GM21717 (cell line): ENCODE measurements at regions not wholly inside any gene's neighbourhood (a gene's known extent, or its start where the extent isn't known, plus 50 kb on each side); places are given as distances from the start of the nearest gene placed in this dataset.

ENCODE experiments used
- ATAC-seq: cut with Tn5 transposase; IDR thresholded peaks from one replicate; pipeline ENCODE4 v1.9.1; 2021; ENCODE audit warnings: mild to moderate bottlenecking, moderate library complexity; ENCODE audit not compliant: unreplicated experiment

- ATAC-seq = no peak
These were observed 271.0 kb upstream of the ADAMTSL1 start for GRCh38 chr9:18202924-18203323.

DNA sequence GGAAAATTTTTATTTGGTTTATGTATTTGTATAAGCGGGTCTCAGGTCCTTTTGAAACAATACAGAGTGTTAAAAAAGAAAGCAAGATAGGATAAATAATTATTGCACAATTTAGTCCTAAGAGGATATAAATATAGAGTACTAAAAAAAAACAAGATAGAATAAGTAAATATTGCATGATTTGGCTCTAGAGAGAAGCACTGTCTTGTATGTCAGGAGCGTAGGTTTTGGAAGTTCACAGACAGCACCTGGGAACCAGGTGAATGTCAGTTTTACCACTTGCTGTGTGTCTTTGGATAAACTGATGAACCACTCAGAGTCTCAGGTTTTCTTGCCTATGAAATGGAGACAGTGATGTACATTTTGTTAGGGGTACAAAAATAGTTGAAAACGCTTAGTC lies 266.2 kb upstream of the ADAMTSL1 start:
- no peak for ATAC-seq

GRCh38 chr9:18208166-18209059 lies 265.5 kb upstream of the ADAMTSL1 start:
- no peak for ATAC-seq

- ATAC-seq = no peak
These were observed 258.3 kb upstream of the ADAMTSL1 start for GRCh38 chr9:18215626-18216025.

DNA sequence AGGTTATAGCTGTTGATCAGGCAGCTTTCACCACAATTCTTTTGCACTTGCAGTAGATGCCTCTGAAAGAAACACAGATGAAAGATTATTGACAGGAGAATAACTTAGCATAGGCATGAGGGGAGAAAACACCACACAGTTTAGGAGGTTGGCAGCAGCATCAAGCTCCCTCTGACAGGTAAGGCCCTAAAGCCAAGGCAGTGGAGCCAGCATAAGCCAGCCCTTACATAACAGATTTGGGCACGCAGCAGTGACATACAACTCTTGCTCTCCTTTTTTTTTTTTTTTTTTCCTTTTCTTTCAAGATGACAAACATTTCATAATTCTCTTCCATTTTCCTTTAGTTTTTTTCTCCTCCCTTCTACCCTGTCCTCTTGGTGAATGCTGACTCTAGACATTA lies 257.6 kb upstream of the ADAMTSL1 start:
- ATAC-seq = no peak

- no peak for ATAC-seq
These were observed 245.9 kb upstream of the ADAMTSL1 start for GRCh38 chr9:18228101-18228500.

DNA sequence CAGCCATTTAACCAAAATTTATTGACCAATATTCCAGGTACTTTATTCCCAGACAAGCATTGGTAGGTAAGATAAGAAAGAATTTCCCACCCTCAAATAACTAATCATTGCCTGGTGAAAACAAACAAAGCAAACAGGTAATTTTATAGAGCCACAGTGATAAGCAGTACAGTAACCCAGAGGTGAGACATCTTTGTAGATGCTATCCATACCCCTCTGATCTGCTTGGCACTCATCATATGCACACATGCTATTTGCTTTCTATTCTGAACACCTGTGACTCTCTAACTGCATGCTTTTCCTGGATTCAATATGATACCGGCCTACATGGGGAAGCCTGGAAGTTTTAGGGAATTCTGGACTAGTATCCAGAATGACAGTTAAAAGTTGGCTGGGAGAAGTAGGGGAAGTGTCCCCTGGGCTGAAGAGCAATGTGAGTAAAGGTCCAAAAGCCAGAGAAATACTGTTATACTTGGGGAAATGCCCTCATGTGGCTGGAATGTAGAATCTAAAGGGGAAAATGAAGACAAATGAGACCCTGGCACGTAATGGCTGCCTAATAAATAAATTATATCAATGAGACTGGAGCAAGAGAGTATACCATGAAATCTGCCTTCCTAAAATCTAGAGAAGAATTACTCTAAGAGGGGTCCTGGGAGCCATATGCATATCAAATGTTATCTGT lies 243.8 kb upstream of the ADAMTSL1 start:
- ATAC-seq = no peak

DNA sequence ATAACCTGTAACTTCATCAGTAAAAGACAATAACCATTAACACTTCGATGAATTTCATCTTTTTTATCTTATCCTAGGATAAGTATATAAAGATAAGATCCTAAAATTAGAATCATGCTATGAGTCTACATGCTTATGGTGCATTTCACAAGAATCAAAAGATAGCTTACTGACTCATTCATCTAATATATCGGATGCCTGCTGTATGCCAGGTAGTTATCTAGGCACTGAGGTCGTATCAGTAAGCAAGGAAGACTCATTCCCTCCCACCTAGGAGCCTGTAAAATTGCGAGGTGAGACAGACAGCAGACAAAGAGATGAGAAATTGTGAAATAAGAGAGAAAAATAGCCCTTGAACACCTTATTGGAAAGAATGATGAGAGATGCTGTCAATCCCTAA lies 240.6 kb upstream of the ADAMTSL1 start:
- no peak for ATAC-seq

GRCh38 chr9:18233776-18234445 lies 240.0 kb upstream of the ADAMTSL1 start:
- ATAC-seq = no peak

- ATAC-seq = no peak
These were observed 238.6 kb upstream of the ADAMTSL1 start for GRCh38 chr9:18235181-18235908.

DNA sequence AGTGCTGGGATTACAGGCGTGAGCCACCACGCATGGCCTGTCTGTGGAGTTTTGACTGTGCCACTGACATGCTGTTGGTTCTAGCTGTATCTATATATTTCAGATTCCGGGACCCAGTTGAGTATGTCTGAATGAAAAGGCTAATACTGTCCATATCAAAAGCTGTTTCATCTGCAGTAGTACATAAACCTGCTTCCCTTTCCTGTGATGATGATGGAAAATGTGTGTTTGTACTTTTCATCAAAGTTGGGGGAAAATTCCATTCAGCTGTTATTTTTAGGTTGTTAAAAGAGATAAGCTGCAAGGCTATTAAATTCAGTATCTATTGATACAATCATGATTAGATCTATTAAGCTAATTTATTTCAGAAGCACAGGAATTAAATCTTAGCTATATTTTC lies 237.6 kb upstream of the ADAMTSL1 start:
- no peak for ATAC-seq

- ATAC-seq = no peak
These were observed 236.2 kb upstream of the ADAMTSL1 start for GRCh38 chr9:18237776-18238175.

- ATAC-seq = no peak
These were observed 235.7 kb upstream of the ADAMTSL1 start for GRCh38 chr9:18238254-18238653.

DNA sequence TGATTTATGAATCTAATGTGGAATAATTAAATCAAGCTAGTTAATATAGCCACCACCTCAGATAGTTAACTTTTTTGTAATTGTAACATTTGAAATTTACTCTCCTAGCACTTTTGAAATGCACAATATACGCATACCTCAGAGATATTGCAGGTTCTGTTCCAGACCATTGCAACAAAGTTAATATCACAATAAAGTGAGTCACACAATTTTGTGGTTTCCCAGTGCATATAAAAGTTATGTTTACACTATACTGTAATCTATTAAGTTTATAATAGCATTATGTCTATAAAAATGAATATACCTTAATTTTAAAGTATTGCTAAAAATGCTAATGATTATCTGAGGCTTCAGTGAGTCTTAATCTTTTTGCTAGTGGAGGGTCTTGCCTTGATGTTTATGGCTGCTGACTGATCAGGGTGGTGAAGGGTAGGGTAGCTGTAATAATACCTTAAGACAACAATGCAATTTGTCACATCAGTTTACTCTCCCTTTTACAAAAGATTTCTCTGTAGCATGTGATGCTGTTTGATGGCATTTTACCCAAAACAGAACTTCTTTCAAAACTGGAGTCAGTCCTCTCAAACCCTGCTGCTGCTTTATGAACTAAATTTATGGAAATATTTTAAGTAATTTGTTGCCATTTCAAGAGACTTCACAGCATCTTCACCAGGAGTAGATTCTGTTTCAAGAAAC lies 235.1 kb upstream of the ADAMTSL1 start:
- ATAC-seq = no peak

DNA sequence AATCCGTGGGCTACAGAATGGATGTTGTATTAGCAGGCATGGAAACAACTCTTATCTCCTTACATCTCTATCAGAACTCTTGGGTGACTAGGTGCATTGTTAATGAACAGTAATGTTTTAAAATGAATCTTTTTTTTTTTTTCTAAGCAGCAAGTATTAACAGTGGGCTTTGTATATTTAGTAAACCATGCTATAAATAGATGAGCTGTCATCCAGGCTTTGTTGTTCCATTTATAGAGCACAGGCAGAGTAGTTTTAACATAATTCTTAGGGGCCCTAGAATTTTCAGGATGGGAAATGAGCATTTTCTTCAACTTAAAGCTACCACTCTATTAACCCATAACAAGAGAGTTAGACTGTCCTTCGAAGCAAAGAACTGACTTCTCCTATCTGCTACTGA lies 233.7 kb upstream of the ADAMTSL1 start:
- ATAC-seq = no peak

DNA sequence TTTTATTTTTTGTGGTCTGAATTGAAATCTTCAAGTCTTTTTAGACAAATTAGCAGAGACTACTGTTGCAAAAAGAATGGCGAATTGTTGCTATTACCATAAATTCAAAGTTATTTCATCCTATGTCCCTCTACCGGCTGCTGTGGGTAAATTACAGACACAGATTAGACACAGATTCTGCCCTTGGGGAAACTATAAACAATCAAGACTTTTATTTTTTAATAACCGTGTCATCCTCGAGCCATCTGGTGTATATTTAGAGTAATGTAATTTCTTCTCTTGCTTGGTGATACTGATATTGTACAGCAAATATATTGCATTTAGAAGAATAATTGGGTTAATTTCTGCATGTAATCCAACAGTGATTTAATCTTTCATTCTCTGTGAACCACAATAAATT lies 228.0 kb upstream of the ADAMTSL1 start:
- no peak for ATAC-seq

GRCh38 chr9:18250053-18250452 lies 223.9 kb upstream of the ADAMTSL1 start:
- no peak for ATAC-seq

GRCh38 chr9:18253950-18254349 lies 220.0 kb upstream of the ADAMTSL1 start:
- ATAC-seq = no peak

- ATAC-seq = peak; percentile 96
These were observed 218.8 kb upstream of the ADAMTSL1 start for GRCh38 chr9:18255158-18255629.

DNA sequence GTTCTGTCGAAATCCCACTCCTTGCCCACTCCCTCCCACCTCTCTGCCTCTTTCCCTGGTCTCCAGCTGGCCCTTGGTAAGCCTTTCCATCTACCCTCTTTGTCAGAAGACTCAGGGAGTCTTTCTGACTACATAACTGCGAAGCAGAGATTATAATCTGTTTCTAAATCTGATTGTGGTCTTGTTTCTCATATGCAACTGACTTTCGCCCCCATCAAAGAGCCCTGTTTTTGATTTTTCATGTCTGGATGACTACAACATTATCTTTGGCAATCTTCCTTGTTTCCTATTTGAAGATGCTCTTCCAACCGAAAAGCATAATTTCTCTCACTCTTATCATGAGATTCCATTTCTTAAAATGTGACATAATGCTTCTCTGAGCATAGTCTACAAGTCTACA lies 218.2 kb upstream of the ADAMTSL1 start:
- ATAC-seq = no peak
